Endothelial cell of umbilical vein (primary cell): ENCODE measurements at regions not wholly inside any gene's neighbourhood (a gene's known extent, or its start where the extent isn't known, plus 50 kb on each side); places are given as distances from the start of the nearest gene placed in this dataset.

Experiments used
- BruUV-seq: library from RNA; stranded (reverse); fragments of 400-500 nt; replicated peaks from 2 replicates; lab custom pipeline; 2021; lab: Mats Ljungman, UMichigan
- CTCF ChIA-PET: fragments of 300-600, 350-600 bp; sonication (Branson Sonifier 250); formaldehyde crosslinking; loops from one replicate; lab custom pipeline; 2021; ENCODE audit warnings: antibody characterized with exemption, inconsistent platforms; lab: Charles Lee
- POLR2A ChIA-PET: fragments of 300-600, 350-600 bp; sonication (Branson Sonifier 250); formaldehyde crosslinking; loops from one replicate; lab custom pipeline; 2021; ENCODE audit warnings: antibody characterized with exemption, inconsistent platforms; lab: Charles Lee
- DNase-seq: peaks from one replicate; pipeline ENCODE4 v3.0.0-alpha.2; 2011; ENCODE audit warnings: low read depth, low spot score
- FAIRE-seq: peaks from 2 replicates; lab custom pipeline; 2011; peaks lifted over from hg19 to GRCh38; lab: Jason Lieb, UNC
- H2AFZ ChIP-seq: 2 replicates; pipeline ENCODE4 v1.6.0; 2012; ENCODE audit warnings: low read depth, low read length, control low read depth, inconsistent platforms
- H3K27ac ChIP-seq: 2 replicates; pipeline ENCODE4 v1.5.1; 2011; ENCODE audit warnings: low read depth, mild to moderate bottlenecking, control low read depth, low read length, moderate library complexity; ENCODE audit not compliant: insufficient read depth
- H3K27me3 ChIP-seq, 2 experiments: 2 replicates each; pipeline versions ENCODE4 v1.6.0 to v1.6.1; 2011; ENCODE audit warnings: low read length in 2 of 2, mixed read lengths in 1 of 2; ENCODE audit not compliant: control insufficient read depth in 2 of 2, insufficient read depth in 2 of 2
- H3K36me3 ChIP-seq, 2 experiments: 2 replicates in 1 of 2; 3 replicates in 1 of 2; pipeline ENCODE4 v1.5.1; 2011; ENCODE audit warnings: low read length in 2 of 2, mild to moderate bottlenecking in 1 of 2, moderate library complexity in 1 of 2; ENCODE audit not compliant: control insufficient read depth in 2 of 2, insufficient read depth in 2 of 2; ENCODE audit errors: extremely low read depth in 1 of 2
- H3K4me1 ChIP-seq: 3 replicates; pipeline ENCODE4 v1.5.1; 2011; ENCODE audit warnings: mild to moderate bottlenecking, low read length; ENCODE audit not compliant: control insufficient read depth, insufficient read depth; ENCODE audit errors: extremely low read depth
- H3K4me2 ChIP-seq: 2 replicates; pipeline ENCODE4 v1.6.1; 2011; ENCODE audit warnings: low read length, control low read depth, mixed read lengths; ENCODE audit not compliant: insufficient read depth
- H3K4me3 ChIP-seq, 3 experiments: fragments of 200-600 bp in 1 of 3; sonication (generic), shearing (Covaris generic) in 1 of 3; replicated peaks in 1 of 3; 2 replicates each; pipeline ENCODE4 v1.5.1; 2011 to 2016; ENCODE audit warnings: control low read depth in 3 of 3, low read length in 3 of 3, mild to moderate bottlenecking in 2 of 3, inconsistent platforms in 1 of 3, low read depth in 1 of 3, moderate library complexity in 1 of 3; ENCODE audit not compliant: insufficient read depth in 1 of 3
- H3K79me2 ChIP-seq: 2 replicates; pipeline ENCODE4 v1.6.0; 2012; ENCODE audit warnings: low read length, inconsistent platforms; ENCODE audit not compliant: control insufficient read depth, insufficient read depth
- H3K9ac ChIP-seq: replicated peaks from 2 replicates; pipeline ENCODE3; 2011; ENCODE audit warnings: low read length, control low read depth; ENCODE audit not compliant: insufficient read depth; ENCODE audit errors: extremely low read depth
- H3K9me1 ChIP-seq: replicated peaks from 3 replicates; pipeline ENCODE4 v1.6.0; 2011; ENCODE audit warnings: mild to moderate bottlenecking, low read length; ENCODE audit not compliant: control insufficient read depth, insufficient read depth; ENCODE audit errors: extremely low read depth
- H3K9me3 ChIP-seq: replicated peaks from 2 replicates; pipeline ENCODE4 v1.5.1; 2012; ENCODE audit warnings: low read length, inconsistent platforms; ENCODE audit not compliant: control insufficient read depth, insufficient read depth
- H4K20me1 ChIP-seq: replicated peaks from 2 replicates; pipeline ENCODE3; 2011; ENCODE audit warnings: mild to moderate bottlenecking, low read length; ENCODE audit not compliant: control insufficient read depth, insufficient read depth; ENCODE audit errors: extremely low read depth
- EZH2 ChIP-seq: IDR thresholded peaks from 2 replicates; pipeline ENCODE4 v1.6.1; 2012; ENCODE audit warnings: borderline replicate concordance, low read depth, mild to moderate bottlenecking, moderate library complexity, low read length, inconsistent platforms; ENCODE audit not compliant: severe bottlenecking
- FOS ChIP-seq: IDR thresholded peaks from 2 replicates; pipeline ENCODE4 v1.6.1; 2011; ENCODE audit warnings: mild to moderate bottlenecking, low read length, moderate library complexity, borderline replicate concordance; ENCODE audit not compliant: insufficient read depth
- GATA2 ChIP-seq: IDR thresholded peaks from 2 replicates; pipeline ENCODE4 v1.7.0; 2011; ENCODE audit warnings: low read depth, mild to moderate bottlenecking, moderate library complexity, mixed read lengths, low read length; ENCODE audit not compliant: insufficient read length, insufficient read depth
- JUN ChIP-seq: IDR thresholded peaks from 2 replicates; pipeline ENCODE4 v1.6.1; 2011; ENCODE audit warnings: borderline replicate concordance, low read depth; ENCODE audit not compliant: insufficient read length, insufficient read depth
- MAX ChIP-seq: IDR thresholded peaks from 2 replicates; pipeline ENCODE4 v1.6.1; 2011; ENCODE audit not compliant: insufficient read depth, insufficient read length
- MYC ChIP-seq: IDR thresholded peaks from one replicate; pipeline ENCODE4 v1.6.1; 2011; ENCODE audit warnings: mild to moderate bottlenecking, low read depth, low read length
- POLR2A ChIP-seq: IDR thresholded peaks from 2 replicates; pipeline ENCODE4 v1.6.1; 2012; ENCODE audit warnings: low read depth, mild to moderate bottlenecking, control low read depth, low read length
- POLR2AphosphoS5 ChIP-seq: IDR thresholded peaks from 2 replicates; pipeline ENCODE4 v1.6.1; 2012; ENCODE audit warnings: low read depth, mild to moderate bottlenecking, control low read depth, low read length, moderate library complexity; ENCODE audit not compliant: insufficient read depth
- dilution Hi-C: fragments of 300-500 bp; cut with MboI; formaldehyde crosslinking; loops from one replicate; pipeline ENCODE4 v1.15.0; 2019; ENCODE audit warnings: low sequenced_read_pairs; ENCODE audit not compliant: extremely low pct_ligation_motif_present
- intact Hi-C: fragments of 100-400 bp; cut with micrococcal nuclease; formaldehyde crosslinking; loops from one replicate; pipeline ENCODE4 v1.10.0; 2022
- TF ChIP-seq, protein P1 (sequence below), 2 donors: IDR thresholded peaks; 1 replicate in 1 of 2; 2 replicates in 1 of 2; pipeline ENCODE4 v1.5.1; 2011; ENCODE audit warnings: low read length in 2 of 2, mild to moderate bottlenecking in 2 of 2, moderate library complexity in 2 of 2, control low read depth in 1 of 2, inconsistent platforms in 1 of 2, low read depth in 1 of 2; ENCODE audit not compliant: insufficient read depth in 1 of 2; ENCODE audit errors: extremely low read depth in 1 of 2

- H2AFZ ChIP-seq, result no peak overlapping the region
- H3K4me2 ChIP-seq, result no peak overlapping the region
- no peaks in the 10 kb centered on the region for H3K36me3 ChIP-seq
- no peak overlapping the region for H3K4me3 ChIP-seq
- TF ChIP-seq, protein P1, sequence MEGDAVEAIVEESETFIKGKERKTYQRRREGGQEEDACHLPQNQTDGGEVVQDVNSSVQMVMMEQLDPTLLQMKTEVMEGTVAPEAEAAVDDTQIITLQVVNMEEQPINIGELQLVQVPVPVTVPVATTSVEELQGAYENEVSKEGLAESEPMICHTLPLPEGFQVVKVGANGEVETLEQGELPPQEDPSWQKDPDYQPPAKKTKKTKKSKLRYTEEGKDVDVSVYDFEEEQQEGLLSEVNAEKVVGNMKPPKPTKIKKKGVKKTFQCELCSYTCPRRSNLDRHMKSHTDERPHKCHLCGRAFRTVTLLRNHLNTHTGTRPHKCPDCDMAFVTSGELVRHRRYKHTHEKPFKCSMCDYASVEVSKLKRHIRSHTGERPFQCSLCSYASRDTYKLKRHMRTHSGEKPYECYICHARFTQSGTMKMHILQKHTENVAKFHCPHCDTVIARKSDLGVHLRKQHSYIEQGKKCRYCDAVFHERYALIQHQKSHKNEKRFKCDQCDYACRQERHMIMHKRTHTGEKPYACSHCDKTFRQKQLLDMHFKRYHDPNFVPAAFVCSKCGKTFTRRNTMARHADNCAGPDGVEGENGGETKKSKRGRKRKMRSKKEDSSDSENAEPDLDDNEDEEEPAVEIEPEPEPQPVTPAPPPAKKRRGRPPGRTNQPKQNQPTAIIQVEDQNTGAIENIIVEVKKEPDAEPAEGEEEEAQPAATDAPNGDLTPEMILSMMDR (IDR thresholded peaks at IDR 0.05; ENCODE audit: extremely low read depth in 1 of 2, insufficient read depth in 1 of 2, low read depth in 1 of 2, low read length in 2 of 2), result no peak
- TF ChIP-seq MYC (no peak), POLR2AphosphoS5 (no peak), GATA2 (no peak), EZH2 (no peak), MAX (no peak), JUN (no peak), FOS (no peak), POLR2A (no peak)
- no TSS peak for BruUV-seq
- H3K9me1 ChIP-seq, result no peaks in the 10 kb centered on the region
- ChIA-PET CTCF (no interaction called here), POLR2A (no interaction called here)
- no peak for FAIRE-seq
- H4K20me1 ChIP-seq, result no peaks in the 10 kb centered on the region
- intact Hi-C loops (no loop called here), dilution Hi-C loops (no loop called here)
- DNase-seq, result no peak
- H3K27me3 ChIP-seq, result no peaks in the 10 kb centered on the region
- H3K27ac ChIP-seq, result no peak overlapping the region
- no peaks in the 10 kb centered on the region for H3K4me1 ChIP-seq
- no peaks in the 10 kb centered on the region for H3K79me2 ChIP-seq
- no peak overlapping the region for H3K9ac ChIP-seq
- H3K9me3 ChIP-seq, result no peaks in the 10 kb centered on the region
Measured at GRCh38 chr7:19572566-19572965, 136.3 kb downstream of the POLR1F start.
